Mesenteric fat pad (tissue), 1 donor: ENCODE measurements at regions not wholly inside any gene's neighbourhood (a gene's known extent, or its start where the extent isn't known, plus 50 kb on each side); places are given as distances from the start of the nearest gene placed in this dataset.

Source experiments
- DNase-seq: peaks from one replicate; pipeline ENCODE4 v3.0.0-alpha.2; 2020; ENCODE audit warnings: low spot score
- donor health status: DM: yes; HTN: yes; CAD: no.

DNA sequence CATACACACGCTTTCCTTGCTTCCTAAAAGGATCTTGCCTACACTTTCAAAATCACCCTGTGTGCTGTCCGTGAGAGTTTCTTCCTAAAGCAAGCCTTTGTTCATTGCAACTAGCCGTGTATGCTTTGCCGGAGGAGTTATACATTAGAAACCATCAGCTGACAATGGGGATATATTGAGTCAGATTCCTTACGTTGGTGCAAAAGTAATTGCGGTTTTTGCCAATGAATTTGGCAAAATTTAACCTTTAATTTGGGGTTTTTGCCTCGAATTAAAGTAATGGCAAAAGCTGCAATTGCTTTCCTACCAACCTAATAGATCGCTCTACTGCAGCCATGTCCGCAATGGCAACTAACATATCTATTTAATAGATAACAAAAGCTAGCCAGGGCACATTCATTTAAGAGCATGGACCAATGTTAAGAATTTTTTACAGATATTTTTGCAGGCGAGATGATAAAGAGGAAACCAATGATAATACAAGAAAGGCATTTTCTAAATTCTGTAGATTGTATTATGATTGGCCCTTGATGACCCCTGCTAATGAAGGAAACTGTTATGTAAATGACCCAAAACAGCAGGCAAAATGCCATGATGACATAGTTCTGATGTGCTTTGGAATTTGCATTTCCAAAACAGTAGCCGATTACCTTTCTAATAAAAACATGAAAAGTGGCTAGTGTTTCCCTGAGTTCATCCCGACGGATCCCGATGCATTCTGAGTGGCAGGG is 184.8 kb upstream of the NRP1 start:
- no peak for DNase-seq

GRCh38 chr10:33510206-33510605 is 175.7 kb upstream of the NRP1 start:
- no peak for DNase-seq

GRCh38 chr10:33509231-33509831 is 174.9 kb upstream of the NRP1 start:
- no peak for DNase-seq

DNA sequence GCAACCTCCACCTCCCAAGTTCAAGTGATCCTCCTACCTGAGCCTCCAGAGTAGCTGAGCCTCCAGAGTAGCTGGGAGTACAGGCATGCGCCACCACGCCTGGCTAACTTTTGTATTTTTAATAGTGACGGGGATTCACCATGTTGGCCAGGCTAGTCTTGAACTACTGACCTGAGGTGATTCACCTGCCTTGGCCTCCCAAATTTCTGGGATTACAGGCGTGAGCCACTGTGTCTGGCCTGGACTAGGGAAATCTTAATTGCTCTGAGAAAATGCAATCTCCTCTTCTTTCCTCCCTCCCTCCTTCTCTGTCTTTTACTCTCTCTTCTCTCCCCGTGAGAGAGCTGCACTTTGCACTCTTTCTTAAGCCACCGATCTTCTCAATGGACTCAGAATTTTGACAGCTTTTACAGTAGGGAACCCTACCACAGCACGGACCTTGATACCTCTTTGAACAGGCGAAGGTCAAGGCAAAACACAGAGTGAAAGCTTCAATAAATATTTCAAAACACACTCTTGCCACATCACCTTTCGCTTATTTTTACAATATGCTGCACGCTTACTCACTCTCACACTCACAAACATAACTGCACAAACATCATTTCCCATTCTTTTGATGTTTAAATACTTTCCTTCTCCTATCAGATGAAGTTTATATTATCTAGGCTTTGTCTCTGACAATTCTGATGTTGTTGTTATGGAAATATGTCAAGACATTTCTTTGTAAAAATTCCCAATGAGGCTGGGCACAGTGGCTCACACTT is 173.4 kb upstream of the NRP1 start:
- no peak for DNase-seq

- DNase-seq: no peak
These were observed 172.6 kb upstream of the NRP1 start for GRCh38 chr10:33506838-33507661.

- no peak for DNase-seq
These were observed 171.9 kb upstream of the NRP1 start for GRCh38 chr10:33506391-33506790.

GRCh38 chr10:33501161-33501560 is 166.7 kb upstream of the NRP1 start:
- DNase-seq: no peak

DNA sequence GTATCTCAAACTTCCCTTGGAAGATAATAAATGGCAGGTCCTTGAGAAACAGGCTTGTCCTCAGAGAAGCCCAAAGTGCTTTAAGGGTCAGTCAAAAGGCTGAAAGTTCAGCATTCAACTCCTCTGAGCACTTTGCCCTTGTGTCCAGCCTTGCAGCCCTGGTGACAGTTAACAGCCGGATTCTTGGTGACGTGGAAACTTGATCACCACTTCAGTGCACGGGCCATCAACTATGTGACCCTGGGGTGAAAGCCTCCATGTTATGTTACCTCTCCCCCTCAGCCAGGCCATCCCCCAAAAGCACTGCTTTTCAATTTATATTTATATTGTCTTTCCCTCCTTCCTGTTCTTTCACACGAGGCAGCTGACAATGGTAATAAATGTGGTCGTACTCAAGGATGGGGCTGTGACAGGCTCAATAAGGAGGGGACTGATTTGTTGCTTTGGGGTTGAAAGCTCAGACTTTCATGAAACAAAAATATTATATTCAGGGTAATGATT is 164.0 kb upstream of the NRP1 start:
- DNase-seq: no peak

- DNase-seq: no peak
These were observed 162.9 kb upstream of the NRP1 start for GRCh38 chr10:33497338-33497737.

DNA sequence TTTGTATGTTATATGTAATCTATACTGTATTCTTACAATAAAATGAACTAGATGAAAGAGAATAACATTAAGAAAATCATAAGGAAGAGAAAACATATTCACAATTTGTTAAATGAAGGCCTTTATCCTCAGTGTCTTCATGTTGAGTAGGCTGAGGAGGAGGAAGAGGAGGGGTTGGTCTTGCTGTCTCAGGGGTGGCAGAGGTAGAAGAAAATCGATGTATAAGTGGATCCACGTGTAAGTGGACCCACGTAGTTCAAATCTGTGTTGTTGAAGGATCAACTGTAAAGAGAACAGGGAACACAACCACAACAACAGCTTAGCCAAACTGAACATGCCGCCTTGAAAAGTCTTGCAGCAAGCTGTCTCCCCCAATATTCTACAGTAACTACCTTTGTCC is 161.6 kb upstream of the NRP1 start:
- DNase-seq: no peak

DNA sequence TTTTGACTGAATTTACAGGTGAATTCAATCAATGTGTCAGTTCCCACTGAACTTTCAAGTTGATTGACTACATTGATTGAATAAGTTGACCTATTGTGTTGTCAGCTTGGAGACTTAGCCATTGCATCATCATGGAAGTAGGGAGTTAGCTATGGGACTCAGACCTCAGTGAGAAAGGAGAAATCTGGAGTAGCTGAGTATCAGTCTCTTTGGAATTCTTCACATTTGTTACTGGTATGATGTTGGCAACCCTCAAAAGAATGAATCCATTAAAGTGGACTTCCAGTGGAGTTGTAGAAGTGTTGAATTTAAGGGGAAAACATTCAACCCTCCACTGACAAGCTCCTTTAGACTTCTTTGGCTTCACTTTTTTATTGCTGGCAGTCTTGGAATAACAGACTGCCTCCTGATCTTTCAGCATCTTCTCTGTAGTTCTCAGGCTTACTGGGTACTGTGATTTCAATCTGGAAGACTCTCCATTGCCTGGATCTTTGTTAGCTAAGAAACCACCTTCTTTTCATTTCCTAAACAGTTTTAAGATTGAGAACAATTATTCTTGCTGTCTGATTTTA is 160.3 kb upstream of the NRP1 start:
- DNase-seq: no peak

GRCh38 chr10:33493978-33494377 is 159.5 kb upstream of the NRP1 start:
- DNase-seq: no peak

- no peak for DNase-seq
These were observed 159.0 kb upstream of the NRP1 start for GRCh38 chr10:33493497-33493896.

- DNase-seq: no peak
These were observed 158.4 kb upstream of the NRP1 start for GRCh38 chr10:33492701-33493345.

GRCh38 chr10:33489501-33490176 is 155.2 kb upstream of the NRP1 start:
- DNase-seq: no peak

DNA sequence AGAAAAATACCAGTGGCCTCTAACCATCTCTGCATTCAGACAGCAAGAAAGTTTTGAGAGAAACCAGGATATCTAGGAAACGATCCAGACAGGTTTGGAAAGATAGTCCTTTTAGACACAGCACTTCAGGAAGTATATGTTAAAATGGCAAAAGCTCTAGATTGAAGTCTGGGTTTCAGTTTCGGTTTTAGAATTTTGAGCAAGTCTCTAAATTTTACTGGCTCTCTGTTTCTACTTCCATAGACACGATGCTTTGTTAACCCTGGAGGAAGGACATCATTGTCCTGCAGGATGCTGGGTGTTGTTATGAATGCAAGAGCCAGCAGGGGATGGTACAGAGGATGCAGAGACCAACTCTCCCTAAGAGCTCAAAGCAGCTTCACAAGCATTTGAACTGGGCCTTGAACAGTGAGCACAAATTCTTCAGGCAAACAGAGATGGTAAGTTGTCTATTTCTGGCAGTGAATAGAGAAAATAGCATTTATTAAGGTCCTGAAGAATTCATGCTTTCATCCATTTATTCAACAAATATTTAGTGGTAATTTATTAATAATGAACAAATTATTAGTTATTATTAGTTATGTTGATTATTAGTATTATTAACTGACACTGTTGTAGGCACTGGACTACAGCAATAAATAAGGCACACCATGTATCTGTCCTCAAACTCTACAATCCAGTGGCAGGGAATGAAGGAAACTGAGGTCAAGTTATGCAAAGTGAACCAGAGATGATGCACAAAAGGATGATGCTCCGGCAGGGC is 152.7 kb upstream of the NRP1 start:
- no peak for DNase-seq

DNA sequence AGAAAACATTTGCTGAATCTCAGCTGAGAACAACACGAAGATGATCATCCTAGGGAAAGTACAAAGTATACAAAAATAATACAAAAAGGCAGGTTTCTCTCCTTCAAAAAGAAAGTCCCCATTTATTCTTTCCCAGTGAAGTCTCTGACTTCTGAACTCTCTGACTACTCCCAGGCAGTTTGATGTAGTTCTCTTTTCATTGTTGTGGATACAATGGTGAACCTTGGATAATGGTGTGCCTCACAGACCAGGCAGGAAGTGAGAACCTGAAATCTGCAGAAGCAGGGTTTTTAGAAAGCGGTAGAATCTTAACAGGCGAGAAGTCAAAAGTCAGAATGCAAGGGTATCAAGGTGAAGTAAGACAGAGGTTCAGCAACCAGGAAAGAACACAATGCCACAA is 150.8 kb upstream of the NRP1 start:
- DNase-seq: no peak

- no peak for DNase-seq
These were observed 150.3 kb upstream of the NRP1 start for GRCh38 chr10:33484787-33485186.

- no peak for DNase-seq
These were observed 149.3 kb upstream of the NRP1 start for GRCh38 chr10:33483816-33484190.
